ENCODE measurements at regions not wholly inside any gene's neighbourhood (a gene's known extent, or its start where the extent isn't known, plus 50 kb on each side); places are given as distances from the start of the nearest gene placed in this dataset.

GRCh38 chr10:31186225-31187000 lies 132.6 kb upstream of the ZEB1 start:
- intact Hi-C loops (cut with DNase I) = no loop called here
- WGBS, 4 donors = 62 to 68% (median 66%) methylated on average over 7 of the region's 7 CpGs
- no peak overlapping the region for H3K27ac ChIP-seq
- DNase-seq = no peak
- H3K36me3 ChIP-seq (replicated peaks in 1 of 2) = no peaks in the 10 kb centered on the region
- no peaks in the 10 kb centered on the region for H3K27me3 ChIP-seq
- H3K4me3 ChIP-seq = no peak overlapping the region
- no peaks in the 10 kb centered on the region for H3K9me3 ChIP-seq (replicated peaks in 1 of 3)
- no peaks in the 10 kb centered on the region for H3K4me1 ChIP-seq (replicated peaks in 1 of 2)
- TF ChIP-seq POLR2A (IDR thresholded peaks at IDR 0.05) = no peak
- TF ChIP-seq, protein P1, sequence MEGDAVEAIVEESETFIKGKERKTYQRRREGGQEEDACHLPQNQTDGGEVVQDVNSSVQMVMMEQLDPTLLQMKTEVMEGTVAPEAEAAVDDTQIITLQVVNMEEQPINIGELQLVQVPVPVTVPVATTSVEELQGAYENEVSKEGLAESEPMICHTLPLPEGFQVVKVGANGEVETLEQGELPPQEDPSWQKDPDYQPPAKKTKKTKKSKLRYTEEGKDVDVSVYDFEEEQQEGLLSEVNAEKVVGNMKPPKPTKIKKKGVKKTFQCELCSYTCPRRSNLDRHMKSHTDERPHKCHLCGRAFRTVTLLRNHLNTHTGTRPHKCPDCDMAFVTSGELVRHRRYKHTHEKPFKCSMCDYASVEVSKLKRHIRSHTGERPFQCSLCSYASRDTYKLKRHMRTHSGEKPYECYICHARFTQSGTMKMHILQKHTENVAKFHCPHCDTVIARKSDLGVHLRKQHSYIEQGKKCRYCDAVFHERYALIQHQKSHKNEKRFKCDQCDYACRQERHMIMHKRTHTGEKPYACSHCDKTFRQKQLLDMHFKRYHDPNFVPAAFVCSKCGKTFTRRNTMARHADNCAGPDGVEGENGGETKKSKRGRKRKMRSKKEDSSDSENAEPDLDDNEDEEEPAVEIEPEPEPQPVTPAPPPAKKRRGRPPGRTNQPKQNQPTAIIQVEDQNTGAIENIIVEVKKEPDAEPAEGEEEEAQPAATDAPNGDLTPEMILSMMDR (IDR thresholded peaks at IDR 0.05) = no peak

GRCh38 chr10:31187182-31187581 lies 131.8 kb upstream of the ZEB1 start:
- no peak overlapping the region for H3K27ac ChIP-seq
- intact Hi-C loops (cut with DNase I) = no loop called here
- TF ChIP-seq, protein P1 (IDR thresholded peaks at IDR 0.05) = no peak
- no peak for TF ChIP-seq POLR2A (IDR thresholded peaks at IDR 0.05)
- 88 to 95% (median 89%) methylated on average over 2 of the region's 2 CpGs for WGBS, 4 donors
- H3K27me3 ChIP-seq = no peaks in the 10 kb centered on the region
- no peaks in the 10 kb centered on the region for H3K4me1 ChIP-seq (replicated peaks in 1 of 2)
- H3K9me3 ChIP-seq (replicated peaks in 1 of 3) = no peaks in the 10 kb centered on the region
- no peaks in the 10 kb centered on the region for H3K36me3 ChIP-seq (replicated peaks in 1 of 2)
- H3K4me3 ChIP-seq = no peak overlapping the region
- no peak for DNase-seq

DNA sequence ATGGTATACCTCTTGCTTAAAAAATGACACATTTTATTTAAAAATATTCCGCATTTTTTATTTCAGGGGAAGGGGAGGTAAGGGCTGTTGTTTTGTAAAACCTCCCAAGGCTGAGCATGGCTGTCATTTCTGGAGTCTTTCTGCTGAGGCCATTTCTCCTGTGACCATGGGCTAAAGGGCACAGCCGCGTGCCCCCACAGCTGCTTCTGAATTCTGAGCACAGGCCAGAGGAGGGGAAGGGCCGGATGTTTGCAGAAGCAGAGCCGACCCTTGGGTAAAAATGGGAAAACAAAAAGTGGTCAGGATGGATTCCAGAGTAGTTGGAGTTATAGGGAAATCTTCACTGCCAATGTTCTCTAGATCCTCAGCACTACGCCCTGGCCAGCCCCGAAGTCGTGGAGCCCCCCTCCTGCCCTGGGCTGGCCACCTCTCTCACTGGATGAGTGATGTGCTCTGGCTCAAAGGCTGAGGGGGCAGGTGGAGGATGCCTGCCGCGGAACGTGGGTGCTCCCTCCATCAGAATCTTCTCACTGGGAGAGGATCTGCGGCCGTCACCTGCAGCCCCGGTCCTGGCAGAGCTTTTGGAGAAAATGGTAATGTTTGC lies 131.3 kb upstream of the ZEB1 start:
- no peaks in the 10 kb centered on the region for H3K4me1 ChIP-seq (replicated peaks in 1 of 2)
- WGBS, 4 donors = 78 to 86% (median 80%) methylated on average over 14 of the region's 14 CpGs
- H3K27ac ChIP-seq = no peak overlapping the region
- no peaks in the 10 kb centered on the region for H3K9me3 ChIP-seq (replicated peaks in 1 of 3)
- H3K27me3 ChIP-seq = no peaks in the 10 kb centered on the region
- H3K36me3 ChIP-seq (replicated peaks in 1 of 2) = no peaks in the 10 kb centered on the region
- no peak overlapping the region for H3K4me3 ChIP-seq
- no peak for DNase-seq
- TF ChIP-seq, protein P1 (IDR thresholded peaks at IDR 0.05) = no peak
- no peak for TF ChIP-seq POLR2A (IDR thresholded peaks at IDR 0.05)
- intact Hi-C loops (cut with DNase I) = no loop called here

- H3K36me3 ChIP-seq (replicated peaks in 1 of 2) = no peaks in the 10 kb centered on the region
- H3K4me3 ChIP-seq = no peak overlapping the region
- intact Hi-C loops (cut with DNase I) = no loop called here
- no peak for DNase-seq
- H3K4me1 ChIP-seq (replicated peaks in 1 of 2) = no peaks in the 10 kb centered on the region
- 65 to 86% (median 67%) methylated on average over 4 of the region's 4 CpGs for WGBS, 4 donors
- no peaks in the 10 kb centered on the region for H3K27me3 ChIP-seq
- TF ChIP-seq, protein P1 (IDR thresholded peaks at IDR 0.05) = no peak
- no peak for TF ChIP-seq POLR2A (IDR thresholded peaks at IDR 0.05)
- H3K27ac ChIP-seq = no peak overlapping the region
- no peaks in the 10 kb centered on the region for H3K9me3 ChIP-seq (replicated peaks in 1 of 3)
Observed at GRCh38 chr10:31188792-31189406, 130.1 kb upstream of the ZEB1 start.

Measured in adrenal gland (tissue), 9 donors.